Cardiac septum (tissue), 1 donor: ENCODE measurements at regions not wholly inside any gene's neighbourhood (a gene's known extent, or its start where the extent isn't known, plus 50 kb on each side); places are given as distances from the start of the nearest gene placed in this dataset.
"Not testable (repeated sequence)": the region's sequence is repeated elsewhere in the genome, so short reads cannot be mapped to it uniquely, and the experiment has no call there.

ENCODE experiments used
- DNase-seq: peaks from one replicate; pipeline ENCODE4 v3.0.0-alpha.2; 2020; ENCODE audit warnings: low spot score
- intact Hi-C: fragments of 100-400 bp; cut with DNase I; formaldehyde crosslinking; loops from one replicate; pipeline ENCODE4 v1.14.0; 2022
- donor health status: DM: no; HTN: no; CAD: no.

GRCh38 chr18:23311351-23312121, 141.6 kb upstream of the RIOK3 start:
- DNase-seq = no peak
- intact Hi-C loops = no loop called here

GRCh38 chr18:23313379-23313778, 139.7 kb upstream of the RIOK3 start:
- intact Hi-C loops = no loop called here
- DNase-seq = no peak

GRCh38 chr18:23314672-23315071, 138.4 kb upstream of the RIOK3 start:
- DNase-seq = no peak
- intact Hi-C loops = no loop called here

- no peak for DNase-seq
- intact Hi-C loops = no loop called here
Measured at GRCh38 chr18:23316316-23316715, 136.8 kb upstream of the RIOK3 start.

GRCh38 chr18:23316988-23317387, 136.1 kb upstream of the RIOK3 start:
- no peak for DNase-seq
- intact Hi-C loops = no loop called here

- intact Hi-C loops = no loop called here
- no peak for DNase-seq
Measured at GRCh38 chr18:23317975-23318675, 135.0 kb upstream of the RIOK3 start.

GRCh38 chr18:23320709-23321236, 132.3 kb upstream of the RIOK3 start:
- intact Hi-C loops = no loop called here
- no peak for DNase-seq

GRCh38 chr18:23321996-23322395, 131.1 kb upstream of the RIOK3 start:
- intact Hi-C loops = no loop called here
- no peak for DNase-seq

GRCh38 chr18:23324056-23324811, 128.9 kb upstream of the RIOK3 start:
- no peak for DNase-seq
- intact Hi-C loops = no loop called here

GRCh38 chr18:23324861-23325260, 128.2 kb upstream of the RIOK3 start:
- intact Hi-C loops = no loop called here
- DNase-seq = no peak

GRCh38 chr18:23329671-23330070, 123.4 kb upstream of the RIOK3 start:
- intact Hi-C loops, DNase-seq: not testable (repeated sequence)

GRCh38 chr18:23330423-23330822, 122.7 kb upstream of the RIOK3 start:
- intact Hi-C loops = no loop called here
- DNase-seq = no peak

GRCh38 chr18:23331091-23331920, 121.8 kb upstream of the RIOK3 start:
- no peak for DNase-seq
- intact Hi-C loops = no loop called here

- intact Hi-C loops = no loop called here
- no peak for DNase-seq
Measured at GRCh38 chr18:23332356-23332755, 120.7 kb upstream of the RIOK3 start.

- DNase-seq = no peak
- intact Hi-C loops = no loop called here
Measured at GRCh38 chr18:23333827-23334226, 119.3 kb upstream of the RIOK3 start.

- intact Hi-C loops = no loop called here
- DNase-seq = no peak
Measured at GRCh38 chr18:23334569-23334968, 118.5 kb upstream of the RIOK3 start.

GRCh38 chr18:23336101-23336500, 117.0 kb upstream of the RIOK3 start:
- intact Hi-C loops = no loop called here
- no peak for DNase-seq

- intact Hi-C loops = no loop called here
- no peak for DNase-seq
Measured at GRCh38 chr18:23337599-23338444, 115.3 kb upstream of the RIOK3 start.

- intact Hi-C loops = no loop called here
- DNase-seq = no peak
Measured at GRCh38 chr18:23340661-23341060, 112.4 kb upstream of the RIOK3 start.
